ENCODE measurements at regions not wholly inside any gene's neighbourhood (a gene's known extent, or its start where the extent isn't known, plus 50 kb on each side); places are given as distances from the start of the nearest gene placed in this dataset.

GRCh38 chr10:85151506-85151905, 823.1 kb downstream of the CCSER2 start:
- no peak for DNase-seq

- DNase-seq = no peak
These were observed 824.1 kb downstream of the CCSER2 start for GRCh38 chr10:85152496-85152895.

- no peak for DNase-seq
These were observed 824.5 kb downstream of the CCSER2 start for GRCh38 chr10:85152911-85153310.

GRCh38 chr10:85157206-85157605, 828.8 kb downstream of the CCSER2 start:
- DNase-seq = no peak

- no peak for DNase-seq
These were observed 839.9 kb downstream of the CCSER2 start for GRCh38 chr10:85168243-85168642.

- DNase-seq = no peak
These were observed 841.6 kb downstream of the CCSER2 start for GRCh38 chr10:85170026-85170425.

GRCh38 chr10:85175635-85176034, 847.2 kb downstream of the CCSER2 start:
- no peak for DNase-seq

- DNase-seq = no peak
These were observed 849.4 kb downstream of the CCSER2 start for GRCh38 chr10:85177767-85178166.

GRCh38 chr10:85187047-85187446, 858.7 kb downstream of the CCSER2 start:
- no peak for DNase-seq

- DNase-seq = no peak
These were observed 860.5 kb downstream of the CCSER2 start for GRCh38 chr10:85188770-85189484.

GRCh38 chr10:85193796-85194195, 865.4 kb downstream of the CCSER2 start:
- no peak for DNase-seq

GRCh38 chr10:85194706-85195105, 866.3 kb downstream of the CCSER2 start:
- DNase-seq = no peak

- DNase-seq = no peak
These were observed 867.2 kb downstream of the CCSER2 start for GRCh38 chr10:85195596-85195995.

GRCh38 chr10:85204814-85205213, 876.4 kb downstream of the CCSER2 start:
- no peak for DNase-seq

- DNase-seq = no peak
These were observed 884.1 kb downstream of the CCSER2 start for GRCh38 chr10:85212526-85212925.

GRCh38 chr10:85213493-85213892, 885.1 kb downstream of the CCSER2 start:
- no peak for DNase-seq

- no peak for DNase-seq
These were observed 893.9 kb downstream of the CCSER2 start for GRCh38 chr10:85222300-85222699.

GRCh38 chr10:85224366-85224940, 896.1 kb downstream of the CCSER2 start:
- DNase-seq = no peak

GRCh38 chr10:85225311-85225710, 896.9 kb downstream of the CCSER2 start:
- DNase-seq = no peak

GRCh38 chr10:85226596-85226995, 898.2 kb downstream of the CCSER2 start:
- DNase-seq = no peak

- DNase-seq = no peak
These were observed 900.3 kb downstream of the CCSER2 start for GRCh38 chr10:85228726-85229125.

- DNase-seq = no peak
These were observed 903.3 kb downstream of the CCSER2 start for GRCh38 chr10:85231534-85232270.

- DNase-seq = no peak
These were observed 906.9 kb downstream of the CCSER2 start for GRCh38 chr10:85235258-85235657.

GRCh38 chr10:85238676-85239075, 910.3 kb downstream of the CCSER2 start:
- no peak for DNase-seq
